ENCODE measurements at regions not wholly inside any gene's neighbourhood (a gene's known extent, or its start where the extent isn't known, plus 50 kb on each side); places are given as distances from the start of the nearest gene placed in this dataset.

GRCh38 chr15:47283246-47283645, 434.1 kb upstream of the SEMA6D start:
- Histone ChIP-seq H3K14ac (ENCODE audit: insufficient read depth, low read length) (no peak overlapping the region), H3K27ac (ENCODE audit: insufficient read length, low read depth, low read length) (no peak overlapping the region), H2AFZ (ENCODE audit: low read length) (no peak overlapping the region), H4K20me1 (ENCODE audit: control insufficient read depth, insufficient read depth, insufficient read length) (no peaks in the 10 kb centered on the region), H3K4me2 (ENCODE audit: insufficient read depth, insufficient read length, low read length) (no peak overlapping the region), H3K18ac (ENCODE audit: insufficient read length, low read depth, low read length) (no peak overlapping the region), H3K56ac (ENCODE audit: insufficient read length, low read depth, low read length) (no peak overlapping the region), H4K91ac (ENCODE audit: insufficient read length, low read depth, low read length) (no peak overlapping the region), H3T11ph (ENCODE audit: low read length) (no peak overlapping the region), H3K9me3 (ENCODE audit: control insufficient read depth, low read depth, low read length) (no peaks in the 10 kb centered on the region), H2BK120ac (ENCODE audit: low read depth, low read length, poor library complexity, severe bottlenecking) (no peak overlapping the region), H2BK12ac (ENCODE audit: insufficient read length, low read depth, low read length) (no peak overlapping the region), H3K9ac (ENCODE audit: extremely low read depth, insufficient read length, low read length) (no peak overlapping the region), H3K27me3 (ENCODE audit: insufficient read depth, low read length) (no peaks in the 10 kb centered on the region), H2BK15ac (ENCODE audit: low read depth, low read length) (no peak overlapping the region), H4K5ac (ENCODE audit: insufficient read length, low read depth, low read length) (no peak overlapping the region), H3K23ac (ENCODE audit: insufficient read length, low read depth, low read length) (no peak overlapping the region), H2BK5ac (ENCODE audit: insufficient read length, low read length) (no peak overlapping the region), H3K23me2 (ENCODE audit: insufficient read length, low read depth, low read length, poor library complexity, severe bottlenecking) (no peaks in the 10 kb centered on the region), H3K79me1 (ENCODE audit: insufficient read depth, low read depth, low read length, poor library complexity, severe bottlenecking) (no peaks in the 10 kb centered on the region), H3K4me1 (ENCODE audit: insufficient read depth, low read length) (no peaks in the 10 kb centered on the region), H2AK5ac (ENCODE audit: insufficient read length, low read length) (no peak overlapping the region), H3K4ac (ENCODE audit: low read depth, low read length) (no peak overlapping the region), H2BK20ac (ENCODE audit: low read depth, low read length, poor library complexity, severe bottlenecking) (no peak overlapping the region), H3K79me2 (ENCODE audit: insufficient read depth, low read length) (no peaks in the 10 kb centered on the region), H4K8ac (replicated peaks; ENCODE audit: insufficient read length, low read depth, low read length) (no peak overlapping the region)
- Mint-ChIP-seq H3K4me3 (no peak overlapping the region), H3K36me3 (ENCODE audit: insufficient read depth in 1 of 3, low read depth in 3 of 3) (peaks cover 3 to 4% (median 4%) of the 10 kb centered on the region in 3 experiments; a peak in 5 of 7 replicates), H3K27me3 (ENCODE audit: low read depth) (no peaks in the 10 kb centered on the region), H3K4me1 (no peaks in the 10 kb centered on the region), H3K27ac (no peak overlapping the region), H3K9me3 (peaks cover 3 to 5% of the 10 kb centered on the region in 2 experiments; a peak in 3 of 5 replicates)
- no peak for DNase-seq
- TF ChIP-seq CTCF (conservative IDR thresholded peaks at IDR 0.05): no peak
- WGBS (ENCODE audit: extremely low coverage, insufficient read length, low lambda C conversion rate): no CpG with 5 or more reads among the region's 8 CpGs

Measured in H9 (cell line).